ENCODE measurements at regions not wholly inside any gene's neighbourhood (a gene's known extent, or its start where the extent isn't known, plus 50 kb on each side); places are given as distances from the start of the nearest gene placed in this dataset.
"Not testable (repeated sequence)": the region's sequence is repeated elsewhere in the genome, so short reads cannot be mapped to it uniquely, and the experiment has no call there.

GRCh38 chrX:101823236-101823635 is 108.6 kb downstream of the ZMAT1 start:
- H3K27me3 ChIP-seq = no peaks in the 10 kb centered on the region
- intact Hi-C loops (cut with DNase I) = no loop called here
- 43 to 66% methylated on average over 2 of the region's 2 CpGs for WGBS, 2 donors

GRCh38 chrX:101817739-101818138 is 114.1 kb downstream of the ZMAT1 start:
- H3K4me1 ChIP-seq; H3K27ac ChIP-seq; H3K4me3 ChIP-seq; DNase-seq; H3K9me3 ChIP-seq; H3K27me3 ChIP-seq; intact Hi-C loops (cut with DNase I); H3K36me3 ChIP-seq: not testable (repeated sequence)
- WGBS, 2 donors = 96 to 97% methylated on average over 1 of the region's 1 CpG

More at GRCh38 chrX:101823236-101823635, 108.6 kb downstream of the ZMAT1 start:
- Histone ChIP-seq H3K36me3 (no peaks in the 10 kb centered on the region), H3K4me1 (no peaks in the 10 kb centered on the region), H3K27ac (no peak overlapping the region), H3K9me3 (no peaks in the 10 kb centered on the region), H3K4me3 (no peak overlapping the region)
- TF ChIP-seq POLR2AphosphoS5 (IDR thresholded peaks at IDR 0.05) (no peak), EP300 (IDR thresholded peaks at IDR 0.05) (no peak), CTCF (IDR thresholded peaks at IDR 0.05) (no peak), POLR2A (IDR thresholded peaks at IDR 0.05) (no peak)
- no peak for DNase-seq

- peaks cover 0 to 2% (median 0%) of the 10 kb centered on the region in 3 donors for H3K27me3 ChIP-seq
These were observed 118.6 kb downstream of the ZMAT1 start for GRCh38 chrX:101813200-101813599.

GRCh38 chrX:101803451-101803850 is 128.4 kb downstream of the ZMAT1 start:
- WGBS, 2 donors = 15 to 27% methylated on average over 2 of the region's 2 CpGs
- intact Hi-C loops (cut with DNase I) = no loop called here
- no peaks in the 10 kb centered on the region for H3K4me1 ChIP-seq
- no peak for DNase-seq
- TF ChIP-seq POLR2A (IDR thresholded peaks at IDR 0.05) = no peak
- peak in 1 of 4 experiments; percentile 36 for TF ChIP-seq CTCF (IDR thresholded peaks at IDR 0.05)
- H3K9me3 ChIP-seq = no peaks in the 10 kb centered on the region
- H3K27ac ChIP-seq = no peak overlapping the region
- H3K27me3 ChIP-seq = no peaks in the 10 kb centered on the region
- no peaks in the 10 kb centered on the region for H3K36me3 ChIP-seq
- H3K4me3 ChIP-seq = no peak overlapping the region

More at GRCh38 chrX:101813200-101813599, 118.6 kb downstream of the ZMAT1 start:
- Histone ChIP-seq H3K4me1 (no peaks in the 10 kb centered on the region), H3K9me3 (no peaks in the 10 kb centered on the region), H3K27ac (no peak overlapping the region), H3K36me3 (no peaks in the 10 kb centered on the region), H3K4me3 (no peak overlapping the region)
- intact Hi-C loops (cut with DNase I) = no loop called here
- TF ChIP-seq POLR2A (IDR thresholded peaks at IDR 0.05) (no peak), CTCF (IDR thresholded peaks at IDR 0.05) (no peak), EP300 (IDR thresholded peaks at IDR 0.05) (no peak), POLR2AphosphoS5 (IDR thresholded peaks at IDR 0.05) (no peak)
- WGBS, 2 donors = 85 to 89% methylated on average over 6 of the region's 6 CpGs
- DNase-seq = no peak

GRCh38 chrX:101799387-101799786 is 132.4 kb downstream of the ZMAT1 start:
- peak; percentile 88 for DNase-seq
- 0 to 1% methylated on average over 3 of the region's 3 CpGs for WGBS, 2 donors
- no peak overlapping the region for H3K27ac ChIP-seq
- no peaks in the 10 kb centered on the region for H3K27me3 ChIP-seq
- no peaks in the 10 kb centered on the region for H3K9me3 ChIP-seq
- H3K4me3 ChIP-seq = peak overlapping the region in 2 of 4 donors; percentile 27 to 29
- TF ChIP-seq POLR2AphosphoS5 (IDR thresholded peaks at IDR 0.05) (no peak), CTCF (IDR thresholded peaks at IDR 0.05) (peak; percentile 31 to 63 (median 52))
- H3K4me1 ChIP-seq = no peaks in the 10 kb centered on the region
- intact Hi-C loops (cut with DNase I) = loop anchor here (5.0 kb wide), 1 partner anchor 202 kb away; no protein-coding TSS in a partner anchor
- H3K36me3 ChIP-seq = no peaks in the 10 kb centered on the region

Measured in sigmoid colon (tissue), 6 donors.